T-helper 1 cell treated with Interleukin-12 subunit alpha and Interleukin-12 subunit beta and Interleukin-4 antibody, amounts not matched to agents 30 μg/mL and 1 μg/mL, for 36 hours (primary cell): ENCODE measurements at regions not wholly inside any gene's neighbourhood (a gene's known extent, or its start where the extent isn't known, plus 50 kb on each side); places are given as distances from the start of the nearest gene placed in this dataset.
"Not testable (repeated sequence)": the region's sequence is repeated elsewhere in the genome, so short reads cannot be mapped to it uniquely, and the experiment has no call there.

Experiments
- H3K27ac Mint-ChIP-seq: one replicate; pipeline ENCODE4 v1.8.0; 2021; ENCODE audit warnings: mild to moderate bottlenecking, mixed read lengths
- H3K27me3 Mint-ChIP-seq: one replicate; pipeline ENCODE4 v1.8.0; 2021; ENCODE audit warnings: low read depth, mixed read lengths
- H3K36me3 Mint-ChIP-seq: one replicate; pipeline ENCODE4 v1.8.0; 2021; ENCODE audit warnings: low read depth, mixed read lengths
- H3K4me1 Mint-ChIP-seq: one replicate; pipeline ENCODE4 v1.8.0; 2021; ENCODE audit warnings: low read depth, mixed read lengths
- H3K4me3 Mint-ChIP-seq: one replicate; pipeline ENCODE4 v1.8.0; 2021; ENCODE audit warnings: mild to moderate bottlenecking, moderate library complexity, mixed read lengths
- H3K9me3 Mint-ChIP-seq: one replicate; pipeline ENCODE4 v1.8.0; 2021; ENCODE audit warnings: mixed read lengths

DNA sequence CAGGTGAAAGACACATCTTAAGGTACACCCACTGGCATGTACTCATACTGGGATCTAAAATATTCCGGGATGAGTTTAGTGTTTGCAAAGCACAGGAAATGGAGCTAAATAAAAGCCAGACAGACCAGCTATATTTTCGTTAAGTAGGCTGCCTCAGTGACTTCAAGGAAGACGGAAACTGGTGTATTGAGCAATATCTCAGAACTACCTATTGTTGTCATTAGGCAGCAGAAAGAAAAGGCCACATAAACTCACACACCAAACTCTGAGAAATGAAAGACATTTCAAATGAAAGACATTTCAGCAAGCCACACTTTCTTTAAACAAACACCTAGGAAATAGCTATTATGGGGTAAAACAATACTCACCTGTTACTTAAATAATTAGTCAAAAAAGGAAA, 761.7 kb upstream of the SEMA6D start:
- Mint-ChIP-seq H3K27me3 (no peaks in the 10 kb centered on the region), H3K27ac (no peak overlapping the region), H3K4me3 (no peak overlapping the region), H3K36me3 (no peaks in the 10 kb centered on the region), H3K4me1 (no peaks in the 10 kb centered on the region), H3K9me3 (peaks cover 15% of the 10 kb centered on the region)

DNA sequence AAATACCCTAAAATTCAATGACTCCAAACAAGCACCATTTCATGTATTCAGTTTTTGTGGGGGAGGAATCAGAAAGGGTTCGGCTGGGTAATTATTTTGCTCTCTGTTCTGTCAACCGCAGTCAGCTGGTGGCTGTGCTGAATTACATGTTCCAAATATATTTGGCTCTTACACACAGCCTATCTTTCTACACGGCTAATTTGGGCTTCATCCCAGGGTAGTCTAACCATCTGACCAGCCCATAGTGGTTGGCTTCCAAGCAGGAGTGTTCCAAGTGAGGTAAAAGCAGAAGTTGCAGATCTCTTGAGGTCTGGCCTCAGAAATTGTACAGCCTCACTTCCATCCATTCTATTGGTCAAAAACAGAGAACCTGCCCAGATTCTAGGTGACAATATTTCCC, 760.8 kb upstream of the SEMA6D start:
- H3K27ac Mint-ChIP-seq, result no peak overlapping the region
- H3K27me3 Mint-ChIP-seq, result no peaks in the 10 kb centered on the region
- no peaks in the 10 kb centered on the region for H3K4me1 Mint-ChIP-seq
- H3K9me3 Mint-ChIP-seq, result peaks cover 10% of the 10 kb centered on the region
- H3K36me3 Mint-ChIP-seq, result no peaks in the 10 kb centered on the region
- no peak overlapping the region for H3K4me3 Mint-ChIP-seq

- H3K4me1 Mint-ChIP-seq, result no peaks in the 10 kb centered on the region
- H3K9me3 Mint-ChIP-seq, result peaks cover 7% of the 10 kb centered on the region
- H3K27ac Mint-ChIP-seq, result no peak overlapping the region
- H3K27me3 Mint-ChIP-seq, result no peaks in the 10 kb centered on the region
- no peaks in the 10 kb centered on the region for H3K36me3 Mint-ChIP-seq
- no peak overlapping the region for H3K4me3 Mint-ChIP-seq
Measured at GRCh38 chr15:46956881-46957280, 760.4 kb upstream of the SEMA6D start.

DNA sequence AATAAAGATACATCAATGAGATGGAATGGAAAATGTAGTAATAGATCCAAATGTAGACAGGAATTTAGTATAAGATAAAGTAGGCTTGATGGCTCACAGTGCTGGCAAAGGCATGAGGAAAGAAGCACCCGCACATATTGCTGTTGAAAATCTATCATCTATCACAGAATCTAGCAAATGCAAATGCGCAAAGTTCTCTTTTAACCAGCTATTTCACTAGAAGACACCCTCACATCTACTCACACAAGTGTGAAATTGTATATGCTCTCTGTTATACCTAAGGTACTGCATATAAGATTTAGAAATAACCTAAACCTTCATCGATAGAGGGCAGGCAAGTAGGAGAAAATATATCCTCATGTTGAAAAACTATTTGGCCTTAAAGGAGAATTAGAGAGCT, 756.7 kb upstream of the SEMA6D start:
- Mint-ChIP-seq H3K4me1 (no peaks in the 10 kb centered on the region), H3K27me3 (no peaks in the 10 kb centered on the region), H3K27ac (no peak overlapping the region), H3K36me3 (no peaks in the 10 kb centered on the region), H3K4me3 (no peak overlapping the region), H3K9me3 (peaks cover under 1% of the 10 kb centered on the region)

DNA sequence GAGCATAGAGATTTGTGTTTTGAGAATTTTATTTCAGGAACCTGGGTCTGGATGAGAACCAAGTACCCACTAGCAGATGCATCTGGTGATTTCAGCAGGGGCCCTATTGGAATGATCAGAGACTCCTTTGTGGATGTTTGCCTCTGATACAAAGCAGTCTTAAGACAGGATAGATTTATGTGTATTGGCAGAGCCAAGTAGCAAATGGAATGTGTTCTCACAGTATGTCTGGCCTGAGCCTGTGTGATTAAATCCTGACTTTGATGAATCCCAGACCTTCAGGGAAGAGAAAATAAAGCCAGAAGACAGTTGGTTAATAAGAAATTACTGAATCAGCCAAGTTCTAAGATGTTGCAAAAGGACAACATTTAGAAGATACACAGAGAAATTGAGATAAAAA, 755.5 kb upstream of the SEMA6D start:
- H3K36me3 Mint-ChIP-seq, result no peaks in the 10 kb centered on the region
- H3K27ac Mint-ChIP-seq, result no peak overlapping the region
- H3K4me3 Mint-ChIP-seq, result no peak overlapping the region
- peaks cover 5% of the 10 kb centered on the region for H3K9me3 Mint-ChIP-seq
- no peaks in the 10 kb centered on the region for H3K27me3 Mint-ChIP-seq
- H3K4me1 Mint-ChIP-seq, result no peaks in the 10 kb centered on the region

GRCh38 chr15:46988055-46988454, 729.2 kb upstream of the SEMA6D start:
- H3K27me3 Mint-ChIP-seq, H3K27ac Mint-ChIP-seq, H3K4me1 Mint-ChIP-seq, H3K36me3 Mint-ChIP-seq, H3K4me3 Mint-ChIP-seq: not testable (repeated sequence)
- peaks cover 38% of the 10 kb centered on the region for H3K9me3 Mint-ChIP-seq

DNA sequence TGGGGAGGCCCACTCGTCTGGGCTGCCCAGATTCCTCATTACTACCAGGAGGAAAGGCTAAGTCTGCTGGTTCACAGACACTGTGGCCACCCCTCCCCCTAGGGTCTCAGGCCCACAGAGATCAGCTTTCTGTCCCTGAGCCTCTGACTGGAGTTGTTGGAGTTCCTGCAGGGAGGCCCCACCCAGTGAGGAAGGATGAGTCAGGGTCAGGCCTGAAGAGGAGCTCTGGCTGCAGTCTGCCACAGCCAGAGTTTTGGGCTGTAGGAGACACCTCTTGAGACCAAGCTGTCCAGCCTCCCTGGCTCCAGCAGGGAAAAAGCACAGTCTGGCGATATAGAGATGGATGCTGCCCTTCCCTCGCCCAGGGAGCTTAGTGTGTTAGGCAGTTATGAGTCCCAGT, 720.9 kb upstream of the SEMA6D start:
- H3K27ac Mint-ChIP-seq, result no peak overlapping the region
- no peak overlapping the region for H3K4me3 Mint-ChIP-seq
- H3K9me3 Mint-ChIP-seq, result peaks cover 48% of the 10 kb centered on the region
- no peaks in the 10 kb centered on the region for H3K4me1 Mint-ChIP-seq
- H3K27me3 Mint-ChIP-seq, result no peaks in the 10 kb centered on the region
- no peaks in the 10 kb centered on the region for H3K36me3 Mint-ChIP-seq

- no peaks in the 10 kb centered on the region for H3K4me1 Mint-ChIP-seq
- H3K27ac Mint-ChIP-seq, result no peak overlapping the region
- no peak overlapping the region for H3K4me3 Mint-ChIP-seq
- H3K27me3 Mint-ChIP-seq, result no peaks in the 10 kb centered on the region
- H3K9me3 Mint-ChIP-seq, result peaks cover 42% of the 10 kb centered on the region
- H3K36me3 Mint-ChIP-seq, result no peaks in the 10 kb centered on the region
Measured at GRCh38 chr15:46997501-46997900, 719.8 kb upstream of the SEMA6D start.

GRCh38 chr15:47003568-47003967, 713.7 kb upstream of the SEMA6D start:
- Mint-ChIP-seq H3K4me3 (no peak overlapping the region), H3K4me1 (no peaks in the 10 kb centered on the region), H3K27ac (no peak overlapping the region), H3K36me3 (no peaks in the 10 kb centered on the region), H3K27me3 (no peaks in the 10 kb centered on the region), H3K9me3 (peaks cover 35% of the 10 kb centered on the region)

- Mint-ChIP-seq H3K27ac (no peak overlapping the region), H3K4me3 (no peak overlapping the region)
Measured at GRCh38 chr15:47013446-47013845, 703.9 kb upstream of the SEMA6D start.

GRCh38 chr15:47027322-47027946, 689.9 kb upstream of the SEMA6D start:
- Mint-ChIP-seq H3K27ac (no peak overlapping the region), H3K36me3 (no peaks in the 10 kb centered on the region), H3K9me3 (peaks cover 20% of the 10 kb centered on the region), H3K27me3 (no peaks in the 10 kb centered on the region), H3K4me1 (no peaks in the 10 kb centered on the region), H3K4me3 (no peak overlapping the region)

More at GRCh38 chr15:47013446-47013845, 703.9 kb upstream of the SEMA6D start:
- no peaks in the 10 kb centered on the region for H3K4me1 Mint-ChIP-seq
- no peaks in the 10 kb centered on the region for H3K27me3 Mint-ChIP-seq
- peaks cover 12% of the 10 kb centered on the region for H3K9me3 Mint-ChIP-seq
- H3K36me3 Mint-ChIP-seq, result no peaks in the 10 kb centered on the region

GRCh38 chr15:47035475-47036406, 681.6 kb upstream of the SEMA6D start:
- no peak overlapping the region for H3K27ac Mint-ChIP-seq
- no peak overlapping the region for H3K4me3 Mint-ChIP-seq
- H3K9me3 Mint-ChIP-seq, result peaks cover 12% of the 10 kb centered on the region
- no peaks in the 10 kb centered on the region for H3K4me1 Mint-ChIP-seq
- H3K27me3 Mint-ChIP-seq, result no peaks in the 10 kb centered on the region
- no peaks in the 10 kb centered on the region for H3K36me3 Mint-ChIP-seq

DNA sequence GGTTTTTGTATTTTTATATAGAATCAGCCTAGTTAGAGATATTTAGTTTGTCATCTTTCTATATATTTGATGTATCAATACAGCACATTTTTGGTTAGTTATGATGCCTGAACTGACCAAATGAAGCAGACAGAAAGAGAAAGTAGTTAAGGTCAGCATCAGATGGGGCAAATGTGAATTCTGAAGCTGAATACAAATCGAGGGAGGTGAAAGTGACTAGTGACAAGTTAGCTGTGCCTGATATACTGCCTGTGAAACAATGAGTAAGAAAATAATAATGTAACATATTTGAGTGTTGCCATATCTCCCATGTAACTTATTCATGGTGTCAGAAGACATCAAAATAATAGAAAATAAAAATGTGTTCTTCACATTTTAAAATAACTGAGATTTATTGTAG, 680.3 kb upstream of the SEMA6D start:
- H3K36me3 Mint-ChIP-seq, result no peaks in the 10 kb centered on the region
- H3K9me3 Mint-ChIP-seq, result peaks cover 12% of the 10 kb centered on the region
- H3K4me3 Mint-ChIP-seq, result no peak overlapping the region
- H3K27me3 Mint-ChIP-seq, result no peaks in the 10 kb centered on the region
- H3K27ac Mint-ChIP-seq, result no peak overlapping the region
- no peaks in the 10 kb centered on the region for H3K4me1 Mint-ChIP-seq

DNA sequence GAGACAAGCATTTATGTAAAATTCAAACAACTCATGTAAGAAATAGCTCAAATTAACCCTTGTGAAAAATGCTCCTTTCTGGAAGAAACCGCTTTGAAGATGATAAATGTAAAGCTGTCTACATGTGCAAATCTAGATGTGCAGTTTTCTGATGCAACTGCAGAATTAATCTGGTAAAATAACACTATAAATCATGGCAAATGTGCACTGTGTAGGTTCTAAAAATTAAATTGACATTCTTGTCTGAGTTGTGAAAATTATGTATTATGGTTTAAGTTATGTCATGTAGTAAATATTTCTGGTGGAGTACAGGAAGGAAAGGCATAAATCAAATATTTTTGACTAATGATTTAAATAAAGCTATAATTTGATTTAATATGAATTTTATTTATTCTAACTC, 678.1 kb upstream of the SEMA6D start:
- H3K4me1 Mint-ChIP-seq, result no peaks in the 10 kb centered on the region
- H3K9me3 Mint-ChIP-seq, result peaks cover 3% of the 10 kb centered on the region
- H3K27ac Mint-ChIP-seq, result no peak overlapping the region
- H3K36me3 Mint-ChIP-seq, result no peaks in the 10 kb centered on the region
- no peak overlapping the region for H3K4me3 Mint-ChIP-seq
- H3K27me3 Mint-ChIP-seq, result no peaks in the 10 kb centered on the region

DNA sequence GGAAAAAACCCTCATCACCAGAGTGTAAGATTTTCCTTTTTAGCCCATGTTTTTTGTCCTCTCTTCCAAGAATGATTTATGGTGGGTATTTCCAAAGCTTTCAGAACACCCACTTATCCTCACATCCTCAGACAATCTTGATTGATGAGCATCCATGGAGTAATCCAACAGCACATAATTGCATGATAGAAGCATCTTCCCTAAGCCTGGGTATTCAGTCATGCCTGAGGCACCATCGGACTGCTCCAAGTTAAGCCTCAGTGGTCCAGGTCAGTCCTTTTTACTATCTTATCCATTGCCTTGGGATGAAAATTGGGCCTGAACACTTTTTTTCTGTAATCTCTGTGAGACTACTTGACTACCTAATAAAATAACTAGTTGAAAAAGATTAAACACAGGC, 676.0 kb upstream of the SEMA6D start:
- Mint-ChIP-seq H3K27ac (no peak overlapping the region), H3K9me3 (peaks cover 3% of the 10 kb centered on the region), H3K36me3 (no peaks in the 10 kb centered on the region), H3K27me3 (no peaks in the 10 kb centered on the region), H3K4me3 (no peak overlapping the region), H3K4me1 (no peaks in the 10 kb centered on the region)
